ENCODE measurements at regions not wholly inside any gene's neighbourhood (a gene's known extent, or its start where the extent isn't known, plus 50 kb on each side); places are given as distances from the start of the nearest gene placed in this dataset.

- Histone ChIP-seq H3K4me3 (replicated peaks; ENCODE audit: low read depth, low read length) (no peak overlapping the region), H3K36me3 (ENCODE audit: control insufficient read depth, insufficient read depth, low read length) (no peaks in the 10 kb centered on the region), H3K27me3 (replicated peaks; ENCODE audit: control insufficient read depth, insufficient read depth, low read length) (no peaks in the 10 kb centered on the region; the same call in 1 of the 2 replicates)
- TF ChIP-seq CTCF (IDR thresholded peaks at IDR 0.05; ENCODE audit: insufficient read depth, low read length, poor library complexity, severe bottlenecking), result no peak
- DNase-seq (ENCODE audit: extremely low read depth, insufficient read length), result no peak
Observed at GRCh38 chr10:118405928-118406327, 63.8 kb upstream of the FAM204A start.

- H3K36me3 ChIP-seq (ENCODE audit: control insufficient read depth, insufficient read depth, low read length), result no peaks in the 10 kb centered on the region
- TF ChIP-seq CTCF (IDR thresholded peaks at IDR 0.05; ENCODE audit: insufficient read depth, low read length, poor library complexity, severe bottlenecking), result no peak
- DNase-seq (ENCODE audit: extremely low read depth, insufficient read length), result no peak
- H3K4me3 ChIP-seq (replicated peaks; ENCODE audit: low read depth, low read length), result no peak overlapping the region
- no peaks in the 10 kb centered on the region; the same call in 1 of the 2 replicates for H3K27me3 ChIP-seq (replicated peaks; ENCODE audit: control insufficient read depth, insufficient read depth, low read length)
Observed at GRCh38 chr10:118403967-118404366, 61.8 kb upstream of the FAM204A start.

- no peak overlapping the region for H3K4me3 ChIP-seq (replicated peaks; ENCODE audit: low read depth, low read length)
- DNase-seq (ENCODE audit: extremely low read depth, insufficient read length), result no peak
- no peaks in the 10 kb centered on the region for H3K36me3 ChIP-seq (ENCODE audit: control insufficient read depth, insufficient read depth, low read length)
- H3K27me3 ChIP-seq (replicated peaks; ENCODE audit: control insufficient read depth, insufficient read depth, low read length), result no peaks in the 10 kb centered on the region
- no peak for TF ChIP-seq CTCF (IDR thresholded peaks at IDR 0.05; ENCODE audit: insufficient read depth, low read length, poor library complexity, severe bottlenecking)
Observed at GRCh38 chr10:118401708-118402193, 59.6 kb upstream of the FAM204A start.

DNA sequence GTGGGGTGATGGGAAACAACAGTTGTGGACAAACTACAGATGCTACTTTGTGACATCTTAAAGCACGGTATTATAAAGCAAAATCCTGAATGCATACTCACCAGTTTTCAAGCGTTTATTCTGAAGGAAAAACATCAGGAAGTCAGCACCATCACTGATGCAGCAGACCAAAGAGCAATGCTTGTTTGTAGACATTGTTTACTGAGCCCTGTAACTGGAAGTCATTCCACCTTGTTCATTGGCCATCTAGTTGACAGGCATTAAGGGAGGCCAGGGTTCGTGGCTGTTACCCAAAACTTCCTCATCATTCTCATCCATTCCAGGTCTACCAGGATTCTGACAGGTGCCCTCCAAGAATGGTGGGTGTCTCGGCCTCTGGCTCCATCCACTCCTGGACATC is 55.3 kb upstream of the FAM204A start:
- DNase-seq (ENCODE audit: extremely low read depth, insufficient read length), result no peak
- no peak for TF ChIP-seq CTCF (IDR thresholded peaks at IDR 0.05; ENCODE audit: insufficient read depth, low read length, poor library complexity, severe bottlenecking)
- Histone ChIP-seq H3K36me3 (ENCODE audit: control insufficient read depth, insufficient read depth, low read length) (no peaks in the 10 kb centered on the region), H3K27me3 (replicated peaks; ENCODE audit: control insufficient read depth, insufficient read depth, low read length) (no peaks in the 10 kb centered on the region), H3K4me3 (replicated peaks; ENCODE audit: low read depth, low read length) (no peak overlapping the region)

GRCh38 chr10:118395947-118396346 is 53.8 kb upstream of the FAM204A start:
- Histone ChIP-seq H3K4me3 (replicated peaks; ENCODE audit: low read depth, low read length) (no peak overlapping the region), H3K27me3 (replicated peaks; ENCODE audit: control insufficient read depth, insufficient read depth, low read length) (no peaks in the 10 kb centered on the region), H3K36me3 (ENCODE audit: control insufficient read depth, insufficient read depth, low read length) (no peaks in the 10 kb centered on the region)
- TF ChIP-seq CTCF (IDR thresholded peaks at IDR 0.05; ENCODE audit: insufficient read depth, low read length, poor library complexity, severe bottlenecking), result no peak
- no peak for DNase-seq (ENCODE audit: extremely low read depth, insufficient read length)
